SU-DHL-6 (cell line): ENCODE measurements at regions not wholly inside any gene's neighbourhood (a gene's known extent, or its start where the extent isn't known, plus 50 kb on each side); places are given as distances from the start of the nearest gene placed in this dataset.

Experiments used
- CTCF ChIP-seq: fragments of 200-600 bp; sonication (generic); IDR thresholded peaks from one replicate; pipeline ENCODE4 v1.5.1; 2017; ENCODE audit warnings: antibody characterized with exemption, mild to moderate bottlenecking, low read length, moderate library complexity; ENCODE audit not compliant: insufficient read depth, poor library complexity, severe bottlenecking
- EZH2phosphoT487 ChIP-seq: fragments of 200-600 bp; sonication (generic), shearing (Covaris generic); conservative IDR thresholded peaks from 2 replicates; pipeline ENCODE4 v1.6.1; 2018; ENCODE audit warnings: mild to moderate bottlenecking, antibody characterized with exemption, low read length, moderate library complexity, mixed read lengths

DNA sequence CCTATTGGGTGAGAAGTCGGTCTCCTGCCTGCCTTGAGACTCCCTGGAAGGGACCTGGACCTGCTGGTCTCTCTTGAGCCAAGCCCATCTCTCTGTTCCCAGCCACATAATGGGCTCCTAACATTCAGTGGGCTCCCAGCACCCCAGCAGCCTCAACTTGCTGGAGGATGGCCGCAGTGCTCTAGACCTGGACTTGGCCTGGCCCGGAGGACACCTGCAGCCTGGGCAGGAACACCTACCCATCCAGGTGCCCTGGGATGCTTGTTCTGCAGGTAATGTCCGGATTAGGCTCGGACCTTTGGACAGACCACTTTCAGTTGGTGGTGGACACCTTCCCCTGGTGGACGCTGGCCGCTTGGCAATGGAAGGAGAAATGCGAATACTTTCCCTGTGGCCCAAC is 214.6 kb downstream of the URI1 start:
- TF ChIP-seq CTCF: no peak
- TF ChIP-seq EZH2phosphoT487: no peak
